KMS-11 (cell line): ENCODE measurements at regions not wholly inside any gene's neighbourhood (a gene's known extent, or its start where the extent isn't known, plus 50 kb on each side); places are given as distances from the start of the nearest gene placed in this dataset.

Experiments
- H2AFZ ChIP-seq: fragments of 200-600 bp; sonication (generic); 2 replicates; pipeline ENCODE4 v1.6.1; 2016; ENCODE audit warnings: antibody characterized with exemption, mixed run types, low read depth
- H3K27ac ChIP-seq: fragments of 200-600 bp; sonication (generic); 2 replicates; pipeline ENCODE4 v1.6.1; 2016; ENCODE audit warnings: mild to moderate bottlenecking, mixed run types
- H3K27me3 ChIP-seq: fragments of 200-600 bp; sonication (generic); 2 replicates; pipeline ENCODE4 v1.6.1; 2017; ENCODE audit warnings: mild to moderate bottlenecking, low read depth, mixed run types, moderate library complexity; ENCODE audit not compliant: insufficient read depth
- H3K36me3 ChIP-seq: fragments of 200-600 bp; sonication (generic); 2 replicates; pipeline ENCODE4 v1.6.1; 2017; ENCODE audit warnings: mild to moderate bottlenecking, mixed run types; ENCODE audit not compliant: insufficient read depth
- H3K4me1 ChIP-seq: fragments of 200-600 bp; sonication (generic); 2 replicates; pipeline ENCODE4 v1.6.1; 2016; ENCODE audit warnings: mild to moderate bottlenecking, low read depth, mixed run types; ENCODE audit not compliant: poor library complexity, severe bottlenecking
- H3K4me2 ChIP-seq: fragments of 200-600 bp; sonication (generic); 2 replicates; pipeline ENCODE4 v1.7.0; 2016; ENCODE audit warnings: mild to moderate bottlenecking, mixed run types
- H3K4me3 ChIP-seq: fragments of 200-600 bp; sonication (generic); IDR thresholded peaks from 2 replicates; pipeline ENCODE4 v1.6.1; 2017; ENCODE audit warnings: low read depth, low read length, mixed read lengths; ENCODE audit not compliant: insufficient read depth
- H3K79me2 ChIP-seq: fragments of 200-600 bp; sonication (generic); 2 replicates; pipeline ENCODE4 v1.6.1; 2016; ENCODE audit warnings: low read depth, mixed run types; ENCODE audit not compliant: insufficient read depth
- H3K9ac ChIP-seq: fragments of 200-600 bp; sonication (generic); 2 replicates; pipeline ENCODE4 v1.6.1; 2016; ENCODE audit warnings: mild to moderate bottlenecking, mixed run types
- H4K20me1 ChIP-seq: fragments of 200-600 bp; sonication (generic); 2 replicates; pipeline ENCODE4 v1.6.1; 2016; ENCODE audit warnings: mild to moderate bottlenecking, mixed run types; ENCODE audit not compliant: insufficient read depth
- CTCF ChIP-seq: fragments of 200-600 bp; sonication (generic); conservative IDR thresholded peaks from 2 replicates; pipeline ENCODE4 v1.6.1; 2017; ENCODE audit warnings: low read depth, mild to moderate bottlenecking, antibody characterized with exemption, low read length, moderate library complexity, mixed read lengths

GRCh38 chr4:136706942-136707341 is 825.4 kb downstream of the PCDH18 start:
- Histone ChIP-seq H4K20me1 (no peaks in the 10 kb centered on the region), H3K27ac (no peak overlapping the region), H3K36me3 (no peaks in the 10 kb centered on the region), H3K4me2 (peak overlapping the region; percentile 50), H3K4me1 (peaks cover 20% of the 10 kb centered on the region), H3K27me3 (no peaks in the 10 kb centered on the region), H3K9ac (no peak overlapping the region), H2AFZ (no peak overlapping the region), H3K4me3 (no peak overlapping the region), H3K79me2 (no peaks in the 10 kb centered on the region)
- no peak for TF ChIP-seq CTCF

GRCh38 chr4:136699905-136700304 is 832.4 kb downstream of the PCDH18 start:
- Histone ChIP-seq H3K27me3 (no peaks in the 10 kb centered on the region), H4K20me1 (no peaks in the 10 kb centered on the region)

DNA sequence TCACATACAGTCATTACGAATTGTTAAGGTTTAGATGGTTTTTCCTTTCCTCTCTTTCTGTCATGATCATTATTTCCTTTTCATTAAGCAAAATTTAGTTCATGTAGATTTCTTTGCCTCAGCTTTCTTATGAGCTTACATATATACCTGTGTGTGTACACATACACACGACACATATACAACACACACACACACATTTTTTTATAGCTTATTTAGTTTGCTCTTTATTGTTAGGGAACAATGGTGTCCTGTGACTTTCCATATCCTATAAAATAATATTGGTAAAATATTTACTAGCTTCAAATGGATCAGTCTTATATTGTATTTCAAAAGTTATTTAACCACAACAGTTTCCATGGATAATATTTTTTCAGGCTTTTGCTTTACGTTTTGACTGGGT is 840.7 kb downstream of the PCDH18 start:
- Histone ChIP-seq H3K4me3 (no peak overlapping the region), H3K36me3 (no peaks in the 10 kb centered on the region), H3K4me1 (no peaks in the 10 kb centered on the region), H2AFZ (no peak overlapping the region), H3K79me2 (no peaks in the 10 kb centered on the region), H3K4me2 (no peak overlapping the region), H4K20me1 (no peaks in the 10 kb centered on the region), H3K27me3 (no peaks in the 10 kb centered on the region), H3K27ac (no peak overlapping the region), H3K9ac (no peak overlapping the region)
- TF ChIP-seq CTCF = no peak

More at GRCh38 chr4:136699905-136700304, 832.4 kb downstream of the PCDH18 start:
- H3K27ac ChIP-seq = no peak overlapping the region
- no peaks in the 10 kb centered on the region for H3K36me3 ChIP-seq
- no peak for TF ChIP-seq CTCF
- no peak overlapping the region for H3K4me2 ChIP-seq
- H3K9ac ChIP-seq = no peak overlapping the region
- no peak overlapping the region for H2AFZ ChIP-seq
- no peak overlapping the region for H3K4me3 ChIP-seq
- H3K79me2 ChIP-seq = no peaks in the 10 kb centered on the region
- no peaks in the 10 kb centered on the region for H3K4me1 ChIP-seq

DNA sequence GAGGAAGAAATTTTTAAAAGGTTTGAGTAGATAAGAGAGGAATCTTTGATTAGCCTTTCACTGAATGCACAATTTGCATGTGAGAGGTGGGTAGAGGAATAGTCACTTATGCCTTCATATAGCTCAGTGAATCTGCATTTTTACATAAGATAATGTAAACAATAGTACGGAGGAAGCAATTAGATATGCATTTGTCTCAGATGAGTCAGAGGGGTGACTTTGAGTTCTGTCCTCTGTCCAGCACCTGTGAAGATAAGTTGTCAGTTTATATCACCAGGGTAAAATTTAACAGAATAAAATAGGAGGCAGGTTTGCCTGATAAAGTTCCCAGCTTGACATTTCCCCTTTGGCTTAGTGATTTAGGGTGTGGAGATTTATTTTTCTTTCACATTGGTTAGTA is 841.9 kb downstream of the PCDH18 start:
- Histone ChIP-seq H3K4me1 (no peaks in the 10 kb centered on the region), H3K4me3 (no peak overlapping the region), H2AFZ (no peak overlapping the region), H3K9ac (no peak overlapping the region), H4K20me1 (no peaks in the 10 kb centered on the region), H3K27me3 (no peaks in the 10 kb centered on the region), H3K79me2 (no peaks in the 10 kb centered on the region), H3K4me2 (no peak overlapping the region), H3K36me3 (no peaks in the 10 kb centered on the region), H3K27ac (no peak overlapping the region)
- TF ChIP-seq CTCF = no peak
